Endothelial cell of umbilical vein (primary cell): ENCODE measurements at regions not wholly inside any gene's neighbourhood (a gene's known extent, or its start where the extent isn't known, plus 50 kb on each side); places are given as distances from the start of the nearest gene placed in this dataset.

Experiments
- BruUV-seq: library from RNA; stranded (reverse); fragments of 400-500 nt; replicated peaks from 2 replicates; lab custom pipeline; 2021; lab: Mats Ljungman, UMichigan
- CTCF ChIA-PET: fragments of 300-600, 350-600 bp; sonication (Branson Sonifier 250); formaldehyde crosslinking; loops from one replicate; lab custom pipeline; 2021; ENCODE audit warnings: antibody characterized with exemption, inconsistent platforms; lab: Charles Lee
- POLR2A ChIA-PET: fragments of 300-600, 350-600 bp; sonication (Branson Sonifier 250); formaldehyde crosslinking; loops from one replicate; lab custom pipeline; 2021; ENCODE audit warnings: antibody characterized with exemption, inconsistent platforms; lab: Charles Lee
- DNase-seq: peaks from one replicate; pipeline ENCODE4 v3.0.0-alpha.2; 2011; ENCODE audit warnings: low read depth, low spot score
- FAIRE-seq: peaks from 2 replicates; lab custom pipeline; 2011; peaks lifted over from hg19 to GRCh38; lab: Jason Lieb, UNC
- H2AFZ ChIP-seq: 2 replicates; pipeline ENCODE4 v1.6.0; 2012; ENCODE audit warnings: low read depth, low read length, control low read depth, inconsistent platforms
- H3K27ac ChIP-seq: 2 replicates; pipeline ENCODE4 v1.5.1; 2011; ENCODE audit warnings: low read depth, mild to moderate bottlenecking, control low read depth, low read length, moderate library complexity; ENCODE audit not compliant: insufficient read depth
- H3K27me3 ChIP-seq, 2 experiments: 2 replicates each; pipeline versions ENCODE4 v1.6.0 to v1.6.1; 2011; ENCODE audit warnings: low read length in 2 of 2, mixed read lengths in 1 of 2; ENCODE audit not compliant: control insufficient read depth in 2 of 2, insufficient read depth in 2 of 2
- H3K36me3 ChIP-seq, 2 experiments: 2 replicates in 1 of 2; 3 replicates in 1 of 2; pipeline ENCODE4 v1.5.1; 2011; ENCODE audit warnings: low read length in 2 of 2, mild to moderate bottlenecking in 1 of 2, moderate library complexity in 1 of 2; ENCODE audit not compliant: control insufficient read depth in 2 of 2, insufficient read depth in 2 of 2; ENCODE audit errors: extremely low read depth in 1 of 2
- H3K4me1 ChIP-seq: 3 replicates; pipeline ENCODE4 v1.5.1; 2011; ENCODE audit warnings: mild to moderate bottlenecking, low read length; ENCODE audit not compliant: control insufficient read depth, insufficient read depth; ENCODE audit errors: extremely low read depth
- H3K4me2 ChIP-seq: 2 replicates; pipeline ENCODE4 v1.6.1; 2011; ENCODE audit warnings: low read length, control low read depth, mixed read lengths; ENCODE audit not compliant: insufficient read depth
- H3K4me3 ChIP-seq, 3 experiments: fragments of 200-600 bp in 1 of 3; sonication (generic), shearing (Covaris generic) in 1 of 3; replicated peaks in 1 of 3; 2 replicates each; pipeline ENCODE4 v1.5.1; 2011 to 2016; ENCODE audit warnings: control low read depth in 3 of 3, low read length in 3 of 3, mild to moderate bottlenecking in 2 of 3, inconsistent platforms in 1 of 3, low read depth in 1 of 3, moderate library complexity in 1 of 3; ENCODE audit not compliant: insufficient read depth in 1 of 3
- H3K79me2 ChIP-seq: 2 replicates; pipeline ENCODE4 v1.6.0; 2012; ENCODE audit warnings: low read length, inconsistent platforms; ENCODE audit not compliant: control insufficient read depth, insufficient read depth
- H3K9ac ChIP-seq: replicated peaks from 2 replicates; pipeline ENCODE3; 2011; ENCODE audit warnings: low read length, control low read depth; ENCODE audit not compliant: insufficient read depth; ENCODE audit errors: extremely low read depth
- H3K9me1 ChIP-seq: replicated peaks from 3 replicates; pipeline ENCODE4 v1.6.0; 2011; ENCODE audit warnings: mild to moderate bottlenecking, low read length; ENCODE audit not compliant: control insufficient read depth, insufficient read depth; ENCODE audit errors: extremely low read depth
- H3K9me3 ChIP-seq: replicated peaks from 2 replicates; pipeline ENCODE4 v1.5.1; 2012; ENCODE audit warnings: low read length, inconsistent platforms; ENCODE audit not compliant: control insufficient read depth, insufficient read depth
- H4K20me1 ChIP-seq: replicated peaks from 2 replicates; pipeline ENCODE3; 2011; ENCODE audit warnings: mild to moderate bottlenecking, low read length; ENCODE audit not compliant: control insufficient read depth, insufficient read depth; ENCODE audit errors: extremely low read depth
- EZH2 ChIP-seq: IDR thresholded peaks from 2 replicates; pipeline ENCODE4 v1.6.1; 2012; ENCODE audit warnings: borderline replicate concordance, low read depth, mild to moderate bottlenecking, moderate library complexity, low read length, inconsistent platforms; ENCODE audit not compliant: severe bottlenecking
- FOS ChIP-seq: IDR thresholded peaks from 2 replicates; pipeline ENCODE4 v1.6.1; 2011; ENCODE audit warnings: mild to moderate bottlenecking, low read length, moderate library complexity, borderline replicate concordance; ENCODE audit not compliant: insufficient read depth
- JUN ChIP-seq: IDR thresholded peaks from 2 replicates; pipeline ENCODE4 v1.6.1; 2011; ENCODE audit warnings: borderline replicate concordance, low read depth; ENCODE audit not compliant: insufficient read length, insufficient read depth
- POLR2AphosphoS5 ChIP-seq: IDR thresholded peaks from 2 replicates; pipeline ENCODE4 v1.6.1; 2012; ENCODE audit warnings: low read depth, mild to moderate bottlenecking, control low read depth, low read length, moderate library complexity; ENCODE audit not compliant: insufficient read depth
- dilution Hi-C: fragments of 300-500 bp; cut with MboI; formaldehyde crosslinking; loops from one replicate; pipeline ENCODE4 v1.15.0; 2019; ENCODE audit warnings: low sequenced_read_pairs; ENCODE audit not compliant: extremely low pct_ligation_motif_present
- intact Hi-C: fragments of 100-400 bp; cut with micrococcal nuclease; formaldehyde crosslinking; loops from one replicate; pipeline ENCODE4 v1.10.0; 2022
- TF ChIP-seq, protein P1 (sequence below): IDR thresholded peaks from 2 replicates; pipeline ENCODE4 v1.6.1; 2011; ENCODE audit not compliant: insufficient read depth, insufficient read length

DNA sequence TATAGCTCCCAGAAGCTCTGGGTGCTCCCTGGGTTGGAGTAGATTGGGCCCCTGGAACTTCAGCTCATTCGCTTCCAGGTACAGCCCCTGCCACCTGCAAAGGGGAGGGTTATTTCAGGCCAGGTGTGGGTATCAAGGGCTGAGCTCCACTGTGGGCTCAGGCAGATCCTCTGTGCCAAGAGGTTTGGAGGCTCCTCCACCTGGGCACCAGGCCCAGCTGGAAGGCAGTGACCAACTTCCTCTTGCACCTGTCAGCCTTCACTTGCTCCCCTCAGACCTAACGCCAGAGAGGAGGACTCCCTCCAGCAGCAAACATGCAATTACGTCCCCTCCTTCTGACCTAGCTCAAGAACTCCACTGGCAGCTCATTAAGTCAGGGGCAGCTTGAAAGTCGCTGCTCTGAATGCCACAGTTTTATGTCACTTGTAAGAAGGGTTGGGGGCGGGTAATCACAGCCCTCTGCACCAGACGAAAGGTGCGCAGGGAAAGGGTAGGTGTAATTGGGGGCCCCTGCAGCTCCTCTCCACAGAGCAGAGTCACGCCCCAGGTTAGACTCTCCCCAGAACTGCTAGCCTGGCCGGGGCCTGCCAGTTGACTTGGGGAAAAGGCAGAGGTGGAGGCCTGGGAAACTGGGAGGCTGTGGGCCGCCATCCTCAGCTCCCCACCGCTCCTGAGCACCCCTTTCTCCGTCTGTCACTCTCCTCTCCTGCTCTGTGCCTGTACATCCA is 125.0 kb upstream of the TMPRSS2 start:
- H3K79me2 ChIP-seq = no peaks in the 10 kb centered on the region
- POLR2A ChIA-PET = no interaction called here
- dilution Hi-C loops (no loop called here), intact Hi-C loops (no loop called here)
- BruUV-seq = no TSS peak
- DNase-seq = no peak
- no peak overlapping the region for H3K27ac ChIP-seq
- no peaks in the 10 kb centered on the region for H3K4me1 ChIP-seq
- H3K9me1 ChIP-seq = no peaks in the 10 kb centered on the region
- H3K9me3 ChIP-seq = no peaks in the 10 kb centered on the region
- H3K4me3 ChIP-seq = no peak overlapping the region
- CTCF ChIA-PET = interaction anchor here (0.7 to 1.8 kb wide), 2 partner anchors 9 to 23 kb away, joined by 3 to 5 read pairs; no protein-coding TSS in a partner anchor
- no peak overlapping the region for H3K9ac ChIP-seq
- no peak overlapping the region for H3K4me2 ChIP-seq
- H2AFZ ChIP-seq = no peak overlapping the region
- FAIRE-seq = no peak
- no peaks in the 10 kb centered on the region for H3K36me3 ChIP-seq
- no peak for TF ChIP-seq JUN
- TF ChIP-seq, protein P1, sequence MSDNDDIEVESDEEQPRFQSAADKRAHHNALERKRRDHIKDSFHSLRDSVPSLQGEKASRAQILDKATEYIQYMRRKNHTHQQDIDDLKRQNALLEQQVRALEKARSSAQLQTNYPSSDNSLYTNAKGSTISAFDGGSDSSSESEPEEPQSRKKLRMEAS = no peak
- TF ChIP-seq FOS = no peak
- TF ChIP-seq EZH2 = no peak
- TF ChIP-seq POLR2AphosphoS5 = no peak
- H3K27me3 ChIP-seq = no peaks in the 10 kb centered on the region
- H4K20me1 ChIP-seq = no peaks in the 10 kb centered on the region
